Keratinocyte (primary cell): ENCODE measurements at regions not wholly inside any gene's neighbourhood (a gene's known extent, or its start where the extent isn't known, plus 50 kb on each side); places are given as distances from the start of the nearest gene placed in this dataset.

Experiments used
- DNase-seq: peaks from one replicate; pipeline ENCODE4 v3.0.0-alpha.2; 2011; ENCODE audit warnings: low read depth, missing footprints, low spot score
- FAIRE-seq: peaks from 2 replicates; lab custom pipeline; 2011; peaks lifted over from hg19 to GRCh38; lab: Jason Lieb, UNC
- H2AFZ ChIP-seq: 2 replicates; pipeline ENCODE4 v1.6.0; 2012; ENCODE audit warnings: low read length, control low read depth, inconsistent platforms; ENCODE audit not compliant: control insufficient read depth
- H3K27ac ChIP-seq: 2 replicates; pipeline ENCODE4 v1.5.1; 2011; ENCODE audit warnings: low read length; ENCODE audit not compliant: control insufficient read depth, insufficient read depth
- H3K27me3 ChIP-seq: 3 replicates; pipeline ENCODE4 v1.6.0; 2011; ENCODE audit warnings: low read length; ENCODE audit not compliant: control insufficient read depth, insufficient read depth; ENCODE audit errors: extremely low read depth
- H3K36me3 ChIP-seq, 2 experiments: 2 replicates in 1 of 2; 3 replicates in 1 of 2; pipeline ENCODE4 v1.5.1; 2011; ENCODE audit warnings: low read length in 2 of 2, mild to moderate bottlenecking in 1 of 2; ENCODE audit not compliant: control insufficient read depth in 2 of 2, insufficient read depth in 2 of 2; ENCODE audit errors: extremely low read depth in 1 of 2
- H3K4me1 ChIP-seq: 3 replicates; pipeline ENCODE4 v1.5.1; 2011; ENCODE audit warnings: low read length; ENCODE audit not compliant: control insufficient read depth, insufficient read depth; ENCODE audit errors: extremely low read depth
- H3K4me2 ChIP-seq: 3 replicates; pipeline ENCODE4 v1.6.0; 2011; ENCODE audit warnings: low read depth, low read length; ENCODE audit not compliant: control insufficient read depth, insufficient read depth; ENCODE audit errors: extremely low read depth
- H3K4me3 ChIP-seq, 3 experiments: fragments of 200-600 bp in 1 of 3; sonication (generic) in 1 of 3; 2 replicates in 2 of 3; 3 replicates in 1 of 3; pipeline ENCODE4 v1.5.1; 2011 to 2016; ENCODE audit warnings: low read length in 3 of 3, mild to moderate bottlenecking in 3 of 3, control low read depth in 2 of 3, inconsistent platforms in 1 of 3, low read depth in 1 of 3, mixed read lengths in 1 of 3, mixed run types in 1 of 3, moderate library complexity in 1 of 3; ENCODE audit not compliant: control insufficient read depth in 2 of 3, insufficient read depth in 2 of 3; ENCODE audit errors: extremely low read depth in 1 of 3
- H3K79me2 ChIP-seq: 2 replicates; pipeline ENCODE4 v1.6.0; 2012; ENCODE audit warnings: low read length; ENCODE audit not compliant: control insufficient read depth, insufficient read depth
- H3K9ac ChIP-seq: 3 replicates; pipeline ENCODE4 v1.6.0; 2011; ENCODE audit warnings: low read length; ENCODE audit not compliant: control insufficient read depth, insufficient read depth; ENCODE audit errors: extremely low read depth
- H3K9me1 ChIP-seq: 3 replicates; pipeline ENCODE4 v1.6.0; 2011; ENCODE audit warnings: low read length; ENCODE audit not compliant: control insufficient read depth, insufficient read depth; ENCODE audit errors: extremely low read depth
- H3K9me3 ChIP-seq: 2 replicates; pipeline ENCODE4 v1.5.1; 2012; ENCODE audit warnings: low read depth, low read length; ENCODE audit not compliant: control insufficient read depth
- H4K20me1 ChIP-seq: 3 replicates; pipeline ENCODE4 v1.6.0; 2011; ENCODE audit warnings: low read length; ENCODE audit not compliant: control insufficient read depth, insufficient read depth; ENCODE audit errors: extremely low read depth
- EZH2 ChIP-seq: IDR thresholded peaks from one replicate; pipeline ENCODE4 v1.6.1; 2012; ENCODE audit warnings: inconsistent platforms, mild to moderate bottlenecking, low read length, moderate library complexity
- dilution Hi-C: fragments of 300-500 bp; cut with MboI; formaldehyde crosslinking; loops from one replicate; pipeline ENCODE4 v1.7.0; 2020; ENCODE audit warnings: low sequenced_read_pairs; ENCODE audit not compliant: extremely low pct_ligation_motif_present
- TF ChIP-seq, protein P1 (sequence below), 3 experiments: IDR thresholded peaks in 1 of 3; conservative IDR thresholded peaks in 1 of 3; optimal IDR thresholded peaks in 1 of 3; 2 replicates in 2 of 3; 3 replicates in 1 of 3; pipeline versions ENCODE3 to v1.5.1; 2011; ENCODE audit warnings: low read length in 3 of 3, mild to moderate bottlenecking in 3 of 3, moderate library complexity in 2 of 3, control low read depth in 1 of 3, inconsistent platforms in 1 of 3; ENCODE audit not compliant: insufficient read depth in 2 of 3; ENCODE audit errors: extremely low read depth in 1 of 3

DNA sequence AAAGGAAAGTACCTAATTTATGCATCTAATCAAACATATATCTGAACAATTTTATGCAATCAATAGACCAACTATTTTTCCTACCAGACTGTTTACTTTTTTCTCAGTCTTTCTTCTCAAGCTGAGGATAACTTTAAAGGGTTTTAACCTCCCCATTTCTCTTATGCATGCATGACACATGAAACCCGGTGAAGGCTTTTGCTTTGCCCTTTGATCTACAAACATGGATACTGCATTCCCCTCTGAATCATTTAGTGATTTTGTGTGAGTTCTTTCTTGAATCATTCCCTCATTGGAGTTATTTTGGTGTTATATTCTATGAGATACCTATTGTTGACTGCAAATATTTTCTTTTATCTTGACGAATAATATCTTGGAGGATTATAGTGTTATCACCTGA is 931.9 kb upstream of the CNTNAP5 start:
- Histone ChIP-seq H3K4me3 (no peak overlapping the region), H2AFZ (no peak overlapping the region), H3K27ac (no peak overlapping the region), H3K36me3 (no peaks in the 10 kb centered on the region), H4K20me1 (no peaks in the 10 kb centered on the region), H3K79me2 (no peaks in the 10 kb centered on the region), H3K4me1 (no peaks in the 10 kb centered on the region), H3K9ac (no peak overlapping the region), H3K9me3 (peaks cover 3% of the 10 kb centered on the region), H3K27me3 (no peaks in the 10 kb centered on the region), H3K4me2 (no peak overlapping the region), H3K9me1 (no peaks in the 10 kb centered on the region)
- dilution Hi-C loops, result no loop called here
- TF ChIP-seq, protein P1, sequence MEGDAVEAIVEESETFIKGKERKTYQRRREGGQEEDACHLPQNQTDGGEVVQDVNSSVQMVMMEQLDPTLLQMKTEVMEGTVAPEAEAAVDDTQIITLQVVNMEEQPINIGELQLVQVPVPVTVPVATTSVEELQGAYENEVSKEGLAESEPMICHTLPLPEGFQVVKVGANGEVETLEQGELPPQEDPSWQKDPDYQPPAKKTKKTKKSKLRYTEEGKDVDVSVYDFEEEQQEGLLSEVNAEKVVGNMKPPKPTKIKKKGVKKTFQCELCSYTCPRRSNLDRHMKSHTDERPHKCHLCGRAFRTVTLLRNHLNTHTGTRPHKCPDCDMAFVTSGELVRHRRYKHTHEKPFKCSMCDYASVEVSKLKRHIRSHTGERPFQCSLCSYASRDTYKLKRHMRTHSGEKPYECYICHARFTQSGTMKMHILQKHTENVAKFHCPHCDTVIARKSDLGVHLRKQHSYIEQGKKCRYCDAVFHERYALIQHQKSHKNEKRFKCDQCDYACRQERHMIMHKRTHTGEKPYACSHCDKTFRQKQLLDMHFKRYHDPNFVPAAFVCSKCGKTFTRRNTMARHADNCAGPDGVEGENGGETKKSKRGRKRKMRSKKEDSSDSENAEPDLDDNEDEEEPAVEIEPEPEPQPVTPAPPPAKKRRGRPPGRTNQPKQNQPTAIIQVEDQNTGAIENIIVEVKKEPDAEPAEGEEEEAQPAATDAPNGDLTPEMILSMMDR (optimal IDR thresholded peaks at IDR 0.05 in 1 of 3, IDR thresholded peaks at IDR 0.05 in 1 of 3, conservative IDR thresholded peaks at IDR 0.05 in 1 of 3; ENCODE audit: extremely low read depth in 1 of 3, insufficient read depth in 2 of 3, low read length in 3 of 3), result no peak
- no peak for TF ChIP-seq EZH2
- DNase-seq, result no peak
- no peak for FAIRE-seq

DNA sequence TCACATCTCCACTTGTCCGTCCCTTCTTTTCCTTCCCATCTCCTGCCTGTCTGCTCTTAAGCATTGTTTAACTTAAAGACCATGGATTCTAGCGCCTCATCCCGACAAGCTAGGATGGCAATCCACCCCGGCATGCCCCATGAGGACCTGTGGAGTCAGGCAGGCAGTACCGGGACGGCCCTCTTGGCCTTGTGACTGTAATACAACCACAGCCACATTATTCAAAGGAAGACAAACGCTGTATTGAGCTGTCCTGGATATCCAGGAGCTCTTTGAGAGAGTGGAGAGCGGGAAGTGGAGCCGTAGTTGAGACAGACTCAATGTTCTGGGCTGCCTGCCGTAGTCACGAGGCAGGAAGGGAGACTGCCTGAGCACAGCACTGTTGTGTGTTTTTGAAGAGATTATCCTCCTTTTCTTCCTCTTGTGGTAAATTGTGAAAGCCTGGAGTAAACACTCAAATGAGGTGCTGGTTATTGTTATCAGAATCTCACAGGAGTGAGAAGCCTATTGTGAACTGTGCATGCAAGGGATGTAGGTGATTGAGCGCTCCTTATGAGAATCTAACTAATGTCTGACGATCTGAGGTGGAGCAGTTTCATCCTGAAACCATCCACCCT is 929.8 kb upstream of the CNTNAP5 start:
- Histone ChIP-seq H3K27me3 (no peaks in the 10 kb centered on the region), H4K20me1 (no peaks in the 10 kb centered on the region), H3K27ac (no peak overlapping the region), H3K36me3 (no peaks in the 10 kb centered on the region), H3K4me3 (no peak overlapping the region), H3K79me2 (no peaks in the 10 kb centered on the region), H3K9me1 (no peaks in the 10 kb centered on the region), H3K9me3 (peaks cover 3% of the 10 kb centered on the region), H2AFZ (no peak overlapping the region), H3K4me2 (no peak overlapping the region), H3K9ac (no peak overlapping the region), H3K4me1 (no peaks in the 10 kb centered on the region)
- TF ChIP-seq, protein P1 (optimal IDR thresholded peaks at IDR 0.05 in 1 of 3, IDR thresholded peaks at IDR 0.05 in 1 of 3, conservative IDR thresholded peaks at IDR 0.05 in 1 of 3; ENCODE audit: extremely low read depth in 1 of 3, insufficient read depth in 2 of 3, low read length in 3 of 3), result no peak
- TF ChIP-seq EZH2, result no peak
- DNase-seq (no peak), FAIRE-seq (no peak)
- dilution Hi-C loops, result no loop called here
